ENCODE measurements at regions not wholly inside any gene's neighbourhood (a gene's known extent, or its start where the extent isn't known, plus 50 kb on each side); places are given as distances from the start of the nearest gene placed in this dataset.

DNA sequence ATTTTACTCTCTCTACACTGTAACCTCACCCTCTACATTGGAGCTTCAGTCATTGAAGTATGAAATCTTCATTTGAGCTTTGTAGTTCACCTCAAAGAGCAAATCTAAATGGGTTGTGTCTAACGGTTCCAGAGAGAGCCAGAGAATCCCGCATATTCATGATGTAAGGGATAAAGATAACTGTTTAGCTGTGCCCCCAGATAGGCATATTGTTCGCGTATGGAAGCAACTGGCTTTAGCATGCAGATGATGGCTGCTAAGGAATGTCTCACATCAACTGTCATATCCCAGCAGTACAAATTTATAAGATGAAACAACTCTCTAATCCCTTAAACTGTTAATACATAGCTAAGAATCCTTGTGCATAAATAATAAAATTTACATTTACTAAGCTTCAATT lies 412.7 kb upstream of the ROBO2 start:
- TF ChIP-seq, protein P1, sequence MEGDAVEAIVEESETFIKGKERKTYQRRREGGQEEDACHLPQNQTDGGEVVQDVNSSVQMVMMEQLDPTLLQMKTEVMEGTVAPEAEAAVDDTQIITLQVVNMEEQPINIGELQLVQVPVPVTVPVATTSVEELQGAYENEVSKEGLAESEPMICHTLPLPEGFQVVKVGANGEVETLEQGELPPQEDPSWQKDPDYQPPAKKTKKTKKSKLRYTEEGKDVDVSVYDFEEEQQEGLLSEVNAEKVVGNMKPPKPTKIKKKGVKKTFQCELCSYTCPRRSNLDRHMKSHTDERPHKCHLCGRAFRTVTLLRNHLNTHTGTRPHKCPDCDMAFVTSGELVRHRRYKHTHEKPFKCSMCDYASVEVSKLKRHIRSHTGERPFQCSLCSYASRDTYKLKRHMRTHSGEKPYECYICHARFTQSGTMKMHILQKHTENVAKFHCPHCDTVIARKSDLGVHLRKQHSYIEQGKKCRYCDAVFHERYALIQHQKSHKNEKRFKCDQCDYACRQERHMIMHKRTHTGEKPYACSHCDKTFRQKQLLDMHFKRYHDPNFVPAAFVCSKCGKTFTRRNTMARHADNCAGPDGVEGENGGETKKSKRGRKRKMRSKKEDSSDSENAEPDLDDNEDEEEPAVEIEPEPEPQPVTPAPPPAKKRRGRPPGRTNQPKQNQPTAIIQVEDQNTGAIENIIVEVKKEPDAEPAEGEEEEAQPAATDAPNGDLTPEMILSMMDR (IDR thresholded peaks at IDR 0.05; ENCODE audit: insufficient read depth, low read length) = no peak
- TF ChIP-seq, protein P2, sequence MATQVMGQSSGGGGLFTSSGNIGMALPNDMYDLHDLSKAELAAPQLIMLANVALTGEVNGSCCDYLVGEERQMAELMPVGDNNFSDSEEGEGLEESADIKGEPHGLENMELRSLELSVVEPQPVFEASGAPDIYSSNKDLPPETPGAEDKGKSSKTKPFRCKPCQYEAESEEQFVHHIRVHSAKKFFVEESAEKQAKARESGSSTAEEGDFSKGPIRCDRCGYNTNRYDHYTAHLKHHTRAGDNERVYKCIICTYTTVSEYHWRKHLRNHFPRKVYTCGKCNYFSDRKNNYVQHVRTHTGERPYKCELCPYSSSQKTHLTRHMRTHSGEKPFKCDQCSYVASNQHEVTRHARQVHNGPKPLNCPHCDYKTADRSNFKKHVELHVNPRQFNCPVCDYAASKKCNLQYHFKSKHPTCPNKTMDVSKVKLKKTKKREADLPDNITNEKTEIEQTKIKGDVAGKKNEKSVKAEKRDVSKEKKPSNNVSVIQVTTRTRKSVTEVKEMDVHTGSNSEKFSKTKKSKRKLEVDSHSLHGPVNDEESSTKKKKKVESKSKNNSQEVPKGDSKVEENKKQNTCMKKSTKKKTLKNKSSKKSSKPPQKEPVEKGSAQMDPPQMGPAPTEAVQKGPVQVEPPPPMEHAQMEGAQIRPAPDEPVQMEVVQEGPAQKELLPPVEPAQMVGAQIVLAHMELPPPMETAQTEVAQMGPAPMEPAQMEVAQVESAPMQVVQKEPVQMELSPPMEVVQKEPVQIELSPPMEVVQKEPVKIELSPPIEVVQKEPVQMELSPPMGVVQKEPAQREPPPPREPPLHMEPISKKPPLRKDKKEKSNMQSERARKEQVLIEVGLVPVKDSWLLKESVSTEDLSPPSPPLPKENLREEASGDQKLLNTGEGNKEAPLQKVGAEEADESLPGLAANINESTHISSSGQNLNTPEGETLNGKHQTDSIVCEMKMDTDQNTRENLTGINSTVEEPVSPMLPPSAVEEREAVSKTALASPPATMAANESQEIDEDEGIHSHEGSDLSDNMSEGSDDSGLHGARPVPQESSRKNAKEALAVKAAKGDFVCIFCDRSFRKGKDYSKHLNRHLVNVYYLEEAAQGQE (IDR thresholded peaks at IDR 0.05; ENCODE audit: insufficient replicate concordance, low read depth) = no peak
- TF ChIP-seq POLR2AphosphoS5 (IDR thresholded peaks at IDR 0.05; ENCODE audit: low read depth) = no peak
- TF ChIP-seq SPI1 (IDR thresholded peaks at IDR 0.05; ENCODE audit: borderline replicate concordance, low read depth) = no peak
- no peak for TF ChIP-seq GABPA (IDR thresholded peaks at IDR 0.05; ENCODE audit: low read depth)

All from HL-60 (cell line).